Muscle layer of colon (tissue), 2 donors: ENCODE measurements at regions not wholly inside any gene's neighbourhood (a gene's known extent, or its start where the extent isn't known, plus 50 kb on each side); places are given as distances from the start of the nearest gene placed in this dataset.
"Not testable (repeated sequence)": the region's sequence is repeated elsewhere in the genome, so short reads cannot be mapped to it uniquely, and the experiment has no call there.

Source experiments
- H3K27ac ChIP-seq: one replicate; pipeline ENCODE4 v1.7.0; 2013; ENCODE audit warnings: low read depth, mild to moderate bottlenecking, low read length, moderate library complexity
- H3K27me3 ChIP-seq, 2 donors: one replicate each; pipeline ENCODE4 v1.7.0; 2013; ENCODE audit warnings: low read length in 2 of 2, mild to moderate bottlenecking in 2 of 2; ENCODE audit not compliant: insufficient read depth in 2 of 2, control insufficient read depth in 1 of 2
- H3K36me3 ChIP-seq: one replicate; pipeline ENCODE4 v1.7.0; 2013; ENCODE audit warnings: mild to moderate bottlenecking, low read length; ENCODE audit not compliant: insufficient read depth
- H3K4me1 ChIP-seq: one replicate; pipeline ENCODE4 v1.7.0; 2013; ENCODE audit warnings: mild to moderate bottlenecking, low read length; ENCODE audit not compliant: insufficient read depth
- H3K4me3 ChIP-seq, 2 donors: one replicate each; pipeline ENCODE4 v1.7.0; 2013; ENCODE audit warnings: low read length in 2 of 2, low read depth in 1 of 2, mild to moderate bottlenecking in 1 of 2, moderate library complexity in 1 of 2
- H3K9ac ChIP-seq: one replicate; pipeline ENCODE4 v1.7.0; 2013; ENCODE audit warnings: low read length
- H3K9me3 ChIP-seq: one replicate; pipeline ENCODE4 v1.7.0; 2013; ENCODE audit warnings: mild to moderate bottlenecking, low read length
- donor health status: abdominal sarcoma.
- donor health status: Adenocarcinoma of cecum.

GRCh38 chr2:87349006-87349405 is 327.4 kb upstream of the PLGLB1 start:
- H3K36me3 ChIP-seq, H3K4me3 ChIP-seq, H3K9ac ChIP-seq, H3K27ac ChIP-seq, H3K27me3 ChIP-seq, H3K4me1 ChIP-seq, H3K9me3 ChIP-seq: not testable (repeated sequence)

GRCh38 chr2:87352178-87352934 is 330.7 kb upstream of the PLGLB1 start:
- H3K9me3 ChIP-seq, H3K27ac ChIP-seq: not testable (repeated sequence)

GRCh38 chr2:87353408-87353807 is 331.8 kb upstream of the PLGLB1 start:
- not testable (repeated sequence) for H3K4me3 ChIP-seq, H3K27ac ChIP-seq

More at GRCh38 chr2:87352178-87352934, 330.7 kb upstream of the PLGLB1 start:
- not testable (repeated sequence) for H3K36me3 ChIP-seq, H3K4me3 ChIP-seq, H3K4me1 ChIP-seq, H3K9ac ChIP-seq, H3K27me3 ChIP-seq

GRCh38 chr2:87354102-87354501 is 332.5 kb upstream of the PLGLB1 start:
- not testable (repeated sequence) for H3K4me3 ChIP-seq

More at GRCh38 chr2:87353408-87353807, 331.8 kb upstream of the PLGLB1 start:
- H3K9me3 ChIP-seq, H3K4me1 ChIP-seq, H3K27me3 ChIP-seq, H3K36me3 ChIP-seq, H3K9ac ChIP-seq: not testable (repeated sequence)

GRCh38 chr2:87360250-87360649 is 338.6 kb upstream of the PLGLB1 start:
- not testable (repeated sequence) for H3K27me3 ChIP-seq, H3K4me1 ChIP-seq, H3K36me3 ChIP-seq, H3K27ac ChIP-seq, H3K9me3 ChIP-seq, H3K4me3 ChIP-seq, H3K9ac ChIP-seq

More at GRCh38 chr2:87354102-87354501, 332.5 kb upstream of the PLGLB1 start:
- not testable (repeated sequence) for H3K4me1 ChIP-seq, H3K27me3 ChIP-seq, H3K9ac ChIP-seq, H3K36me3 ChIP-seq, H3K27ac ChIP-seq, H3K9me3 ChIP-seq

- H3K4me1 ChIP-seq, H3K9ac ChIP-seq, H3K4me3 ChIP-seq, H3K27me3 ChIP-seq, H3K27ac ChIP-seq, H3K36me3 ChIP-seq, H3K9me3 ChIP-seq: not testable (repeated sequence)
Observed at GRCh38 chr2:87360927-87361326, 339.3 kb upstream of the PLGLB1 start.

GRCh38 chr2:87361805-87362204 is 340.2 kb upstream of the PLGLB1 start:
- H3K27me3 ChIP-seq, H3K36me3 ChIP-seq, H3K27ac ChIP-seq, H3K9me3 ChIP-seq, H3K9ac ChIP-seq, H3K4me1 ChIP-seq, H3K4me3 ChIP-seq: not testable (repeated sequence)

GRCh38 chr2:87364379-87364778 is 342.7 kb upstream of the PLGLB1 start:
- H3K4me1 ChIP-seq, H3K27ac ChIP-seq, H3K9me3 ChIP-seq, H3K9ac ChIP-seq, H3K27me3 ChIP-seq, H3K4me3 ChIP-seq, H3K36me3 ChIP-seq: not testable (repeated sequence)

GRCh38 chr2:87365038-87365437 is 343.4 kb upstream of the PLGLB1 start:
- H3K4me3 ChIP-seq, H3K27ac ChIP-seq, H3K9ac ChIP-seq, H3K9me3 ChIP-seq, H3K36me3 ChIP-seq, H3K4me1 ChIP-seq, H3K27me3 ChIP-seq: not testable (repeated sequence)

GRCh38 chr2:87386063-87386560 is 361.8 kb upstream of the PLGLB2 start:
- H3K4me3 ChIP-seq, H3K36me3 ChIP-seq, H3K9ac ChIP-seq, H3K9me3 ChIP-seq, H3K27ac ChIP-seq, H3K27me3 ChIP-seq, H3K4me1 ChIP-seq: not testable (repeated sequence)

GRCh38 chr2:87395784-87396183 is 352.1 kb upstream of the PLGLB2 start:
- H3K27ac ChIP-seq, H3K36me3 ChIP-seq, H3K4me1 ChIP-seq, H3K9me3 ChIP-seq, H3K4me3 ChIP-seq, H3K9ac ChIP-seq, H3K27me3 ChIP-seq: not testable (repeated sequence)

GRCh38 chr2:87396551-87397265 is 351.2 kb upstream of the PLGLB2 start:
- H3K36me3 ChIP-seq, H3K4me1 ChIP-seq, H3K27me3 ChIP-seq, H3K9me3 ChIP-seq, H3K27ac ChIP-seq, H3K9ac ChIP-seq, H3K4me3 ChIP-seq: not testable (repeated sequence)
